ENCODE measurements at regions not wholly inside any gene's neighbourhood (a gene's known extent, or its start where the extent isn't known, plus 50 kb on each side); places are given as distances from the start of the nearest gene placed in this dataset.

GRCh38 chr9:75691408-75691807 lies 199.1 kb upstream of the PCSK5 start:
- no peak for DNase-seq (ENCODE audit: low spot score)
- TF ChIP-seq CTCF (IDR thresholded peaks at IDR 0.05; ENCODE audit: borderline replicate concordance, control extremely low read depth, extremely low read depth, insufficient read depth, missing control alignments), result no peak
- in situ Hi-C loops (cut with MboI; ENCODE audit: low sequenced_read_pairs, unreplicated experiment), result no loop called here

- no peak for TF ChIP-seq CTCF (IDR thresholded peaks at IDR 0.05; ENCODE audit: borderline replicate concordance, control extremely low read depth, extremely low read depth, insufficient read depth, missing control alignments)
- in situ Hi-C loops (cut with MboI; ENCODE audit: low sequenced_read_pairs, unreplicated experiment), result no loop called here
- DNase-seq (ENCODE audit: low spot score), result no peak
Measured at GRCh38 chr9:75692309-75692708, 198.2 kb upstream of the PCSK5 start.

- in situ Hi-C loops (cut with MboI; ENCODE audit: low sequenced_read_pairs, unreplicated experiment), result no loop called here
- DNase-seq (ENCODE audit: low spot score), result no peak
- TF ChIP-seq CTCF (IDR thresholded peaks at IDR 0.05; ENCODE audit: borderline replicate concordance, control extremely low read depth, extremely low read depth, insufficient read depth, missing control alignments), result no peak
Measured at GRCh38 chr9:75695921-75696320, 194.6 kb upstream of the PCSK5 start.

- in situ Hi-C loops (cut with MboI; ENCODE audit: low sequenced_read_pairs, unreplicated experiment), result no loop called here
- DNase-seq (ENCODE audit: low spot score), result no peak
- no peak for TF ChIP-seq CTCF (IDR thresholded peaks at IDR 0.05; ENCODE audit: borderline replicate concordance, control extremely low read depth, extremely low read depth, insufficient read depth, missing control alignments)
Measured at GRCh38 chr9:75699017-75699416, 191.5 kb upstream of the PCSK5 start.

- in situ Hi-C loops (cut with MboI; ENCODE audit: low sequenced_read_pairs, unreplicated experiment), result no loop called here
- no peak for TF ChIP-seq CTCF (IDR thresholded peaks at IDR 0.05; ENCODE audit: borderline replicate concordance, control extremely low read depth, extremely low read depth, insufficient read depth, missing control alignments)
- DNase-seq (ENCODE audit: low spot score), result no peak
Measured at GRCh38 chr9:75699625-75700251, 190.7 kb upstream of the PCSK5 start.

- in situ Hi-C loops (cut with MboI; ENCODE audit: low sequenced_read_pairs, unreplicated experiment), result no loop called here
- no peak for TF ChIP-seq CTCF (IDR thresholded peaks at IDR 0.05; ENCODE audit: borderline replicate concordance, control extremely low read depth, extremely low read depth, insufficient read depth, missing control alignments)
Measured at GRCh38 chr9:75700252-75700640, 190.2 kb upstream of the PCSK5 start.

More at GRCh38 chr9:75700252-75700640, 190.2 kb upstream of the PCSK5 start:
- DNase-seq (ENCODE audit: low spot score), result no peak

All from GM13976 (cell line).